Forelimb muscle (tissue), 1 donor: ENCODE measurements at regions not wholly inside any gene's neighbourhood (a gene's known extent, or its start where the extent isn't known, plus 50 kb on each side); places are given as distances from the start of the nearest gene placed in this dataset.

Experiments
- DNase-seq: peaks from one replicate; pipeline ENCODE4 v3.0.0-alpha.2; 2013; ENCODE audit warnings: low read depth

- no peak for DNase-seq
Observed at GRCh38 chr1:29875557-29876028, 639.3 kb downstream of the PTPRU start.

DNA sequence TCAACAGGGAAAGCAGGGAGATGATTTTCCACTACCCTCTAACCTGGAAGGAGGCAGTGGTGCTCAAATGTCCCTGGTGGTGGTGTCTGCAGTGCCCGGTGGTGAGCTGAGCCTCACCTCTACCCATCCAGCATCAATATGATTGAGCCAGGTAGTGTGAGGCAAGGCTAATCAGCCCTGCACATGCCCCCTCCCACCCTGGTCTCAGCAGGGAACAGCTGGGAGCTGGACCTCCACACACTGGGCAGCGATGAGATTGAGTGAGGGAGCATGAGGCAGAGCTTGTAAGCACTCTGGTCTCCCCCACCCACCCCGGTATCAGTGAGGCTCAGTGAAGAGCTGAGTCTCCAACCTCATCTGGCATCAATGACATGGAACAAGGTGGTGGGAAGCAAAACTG lies 634.3 kb downstream of the PTPRU start:
- no peak for DNase-seq

DNA sequence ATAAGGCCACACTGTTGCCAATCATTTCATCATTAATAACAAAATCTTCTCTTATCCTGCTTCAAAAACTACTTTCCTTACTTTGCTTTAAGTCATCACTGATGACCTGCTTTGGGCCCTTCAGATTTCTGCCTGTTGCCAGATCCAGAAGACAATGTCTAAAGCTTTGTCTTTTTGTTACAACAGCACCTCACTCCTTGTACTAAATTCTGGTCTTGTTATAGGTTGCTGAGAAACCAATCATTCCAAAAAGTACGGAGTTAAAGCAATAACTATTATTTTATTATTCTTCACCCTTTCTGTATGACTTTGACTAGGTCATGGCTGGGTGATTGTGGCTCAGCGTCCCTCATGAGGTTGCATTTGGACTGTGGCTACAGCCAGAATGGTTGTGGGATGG lies 633.5 kb downstream of the PTPRU start:
- DNase-seq: no peak

- DNase-seq: no peak
Observed at GRCh38 chr1:29868944-29869343, 632.6 kb downstream of the PTPRU start.

GRCh38 chr1:29868096-29868495 lies 631.8 kb downstream of the PTPRU start:
- DNase-seq: no peak

DNA sequence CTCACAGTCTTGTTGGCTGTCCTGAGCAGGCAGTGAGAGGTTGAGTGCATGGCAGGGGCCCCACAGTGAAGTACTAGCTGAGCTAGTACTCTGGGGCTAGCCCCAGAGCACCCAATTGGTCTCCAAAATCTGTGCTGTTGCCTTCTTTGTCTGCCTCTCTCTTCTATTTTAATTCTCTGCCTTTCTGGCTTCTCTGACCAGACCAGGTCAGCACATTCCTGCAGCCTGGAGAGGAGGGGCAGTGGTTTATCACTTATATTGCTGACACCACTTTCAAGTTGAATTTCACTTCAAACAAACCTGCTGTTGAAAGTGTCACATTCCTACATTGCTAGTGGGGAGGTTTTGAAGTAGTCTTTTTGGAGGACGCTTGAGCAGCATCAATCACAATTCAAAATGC lies 628.7 kb downstream of the PTPRU start:
- DNase-seq: no peak

- DNase-seq: no peak
Observed at GRCh38 chr1:29864431-29865022, 628.2 kb downstream of the PTPRU start.

DNA sequence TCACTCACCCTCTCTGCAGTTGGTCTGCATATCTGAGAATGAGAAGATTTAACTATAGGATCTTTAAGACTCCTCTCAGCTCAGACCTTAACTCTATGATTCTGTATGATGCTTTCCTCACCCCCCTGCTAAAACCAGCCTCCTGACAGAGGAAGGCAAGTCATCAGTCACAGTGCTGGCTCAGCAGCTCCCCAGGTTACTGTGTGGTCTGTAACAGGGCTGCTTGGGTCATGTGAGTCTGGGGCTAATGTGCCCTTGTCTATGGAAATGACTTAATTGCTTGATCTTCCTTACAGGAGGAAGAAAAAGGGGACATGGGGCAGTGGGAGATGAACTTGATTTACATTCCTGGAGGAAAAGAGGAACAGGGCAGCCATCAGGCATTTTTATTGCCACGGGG lies 625.6 kb downstream of the PTPRU start:
- DNase-seq: no peak

- DNase-seq: no peak
Observed at GRCh38 chr1:29861446-29861845, 625.1 kb downstream of the PTPRU start.

GRCh38 chr1:29860681-29861080 lies 624.4 kb downstream of the PTPRU start:
- no peak for DNase-seq

- DNase-seq: no peak
Observed at GRCh38 chr1:29860056-29860455, 623.7 kb downstream of the PTPRU start.

- no peak for DNase-seq
Observed at GRCh38 chr1:29859126-29859525, 622.8 kb downstream of the PTPRU start.

DNA sequence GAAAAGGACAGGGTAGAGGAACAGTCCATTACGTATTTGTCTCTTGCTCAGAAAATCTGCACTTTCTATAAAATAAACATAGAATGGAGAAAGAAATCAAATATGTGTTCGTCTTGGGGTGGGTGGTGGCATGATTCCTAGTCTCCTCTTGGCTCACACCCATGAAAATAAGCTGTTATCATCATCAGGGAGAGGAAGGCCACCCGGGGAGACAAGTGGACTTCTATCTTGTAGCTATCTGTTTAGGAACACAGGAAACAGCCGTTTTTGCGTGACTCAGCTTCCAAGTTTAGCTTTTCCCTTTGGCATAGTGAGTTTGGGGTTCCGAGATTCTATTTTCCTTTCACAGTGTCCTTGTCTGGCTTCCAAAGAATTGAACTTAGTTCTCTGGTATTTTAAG lies 622.3 kb downstream of the PTPRU start:
- DNase-seq: no peak

- DNase-seq: no peak
Observed at GRCh38 chr1:29856340-29857114, 620.2 kb downstream of the PTPRU start.

DNA sequence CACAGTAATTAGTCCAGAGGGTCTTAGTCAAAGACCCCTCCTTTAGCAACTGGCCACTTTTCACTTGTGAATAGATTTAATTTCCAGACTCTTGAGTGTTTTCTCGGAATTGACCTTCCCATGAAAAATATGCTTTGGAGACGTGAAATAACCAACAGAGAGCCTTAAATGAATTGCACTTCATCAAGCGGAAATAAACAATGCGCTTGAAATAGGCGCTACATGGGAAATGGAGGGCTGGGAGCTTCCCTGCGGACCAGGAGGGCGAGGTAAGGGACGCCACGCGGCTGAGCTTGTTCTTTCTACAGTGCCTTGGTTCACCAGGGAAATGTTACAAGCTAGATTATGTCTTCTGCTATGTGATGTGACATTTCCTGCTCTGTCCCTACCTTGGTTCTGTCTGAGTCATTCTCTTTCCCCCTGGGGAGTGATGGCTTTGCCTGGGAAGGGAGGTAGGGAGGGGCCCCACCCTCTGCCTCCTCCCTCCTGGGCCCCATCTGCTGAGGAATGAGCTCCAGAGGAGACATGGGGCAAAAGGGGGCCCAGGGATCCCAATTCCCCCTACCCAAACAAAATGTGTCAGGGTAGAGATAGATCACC lies 619.3 kb downstream of the PTPRU start:
- no peak for DNase-seq

GRCh38 chr1:29854700-29855276 lies 618.5 kb downstream of the PTPRU start:
- DNase-seq: no peak

- no peak for DNase-seq
Observed at GRCh38 chr1:29853716-29854330, 617.5 kb downstream of the PTPRU start.

GRCh38 chr1:29852248-29852647 lies 615.9 kb downstream of the PTPRU start:
- no peak for DNase-seq

DNA sequence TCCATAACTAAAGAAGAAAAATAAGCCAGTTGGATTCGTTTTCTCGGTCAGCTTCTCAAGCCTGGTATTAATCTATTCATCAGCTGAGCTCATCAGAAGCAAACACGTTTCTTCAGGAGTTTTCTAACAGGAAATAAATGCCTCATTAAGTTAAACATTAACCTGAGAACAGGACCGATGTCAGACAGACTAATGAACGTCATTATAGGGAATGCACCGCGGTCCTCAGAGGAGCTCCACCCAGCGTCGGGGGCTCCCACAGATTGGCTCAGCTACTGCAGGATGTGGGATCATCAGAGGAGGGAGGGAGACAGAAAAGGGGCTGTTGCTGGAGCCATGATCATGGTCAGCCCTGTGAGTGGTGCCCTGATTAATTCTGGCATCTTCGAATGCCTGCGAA lies 615.4 kb downstream of the PTPRU start:
- no peak for DNase-seq

DNA sequence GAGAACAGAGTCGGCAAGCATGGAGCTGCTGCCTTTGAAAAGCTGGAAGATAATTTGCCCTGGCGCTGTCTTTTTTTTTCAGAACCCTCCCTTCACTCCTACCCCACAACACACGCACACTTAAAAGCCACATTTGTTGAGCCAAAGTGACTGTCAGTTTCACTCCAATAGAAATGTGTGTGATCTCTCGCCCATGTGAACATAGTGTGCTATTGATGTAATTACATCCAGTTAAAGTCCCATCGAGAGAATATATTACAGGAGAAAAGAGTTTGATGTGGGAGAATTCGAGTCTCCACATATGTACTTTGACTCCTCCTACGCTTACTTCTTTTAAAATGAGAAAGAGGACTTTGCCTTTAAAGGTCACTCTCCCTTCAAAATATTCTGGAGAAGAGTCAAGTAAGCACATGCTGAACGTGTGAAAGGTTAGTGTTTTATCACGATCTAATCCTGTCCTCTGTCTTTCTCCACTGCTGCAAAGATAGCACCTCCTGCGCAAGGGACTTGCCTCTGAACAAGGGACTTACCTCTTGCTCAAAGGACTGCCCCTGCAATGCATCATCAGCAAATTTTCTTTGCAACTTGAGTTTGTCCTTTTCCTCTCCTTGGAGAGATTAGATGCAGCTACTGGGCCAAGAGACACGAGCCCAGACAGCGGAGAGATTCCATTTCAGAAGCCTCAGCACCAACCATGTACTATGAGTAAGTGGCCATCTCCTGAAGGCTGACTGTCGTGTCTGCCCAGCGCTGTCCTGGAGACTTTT lies 613.9 kb downstream of the PTPRU start:
- no peak for DNase-seq

GRCh38 chr1:29849038-29849750 lies 612.9 kb downstream of the PTPRU start:
- no peak for DNase-seq
